ENCODE measurements at regions not wholly inside any gene's neighbourhood (a gene's known extent, or its start where the extent isn't known, plus 50 kb on each side); places are given as distances from the start of the nearest gene placed in this dataset.

- TF ChIP-seq CTCF (IDR thresholded peaks at IDR 0.05) (no peak), POLR2AphosphoS5 (IDR thresholded peaks at IDR 0.05; ENCODE audit: low read depth, low read length) (no peak), SIN3A (IDR thresholded peaks at IDR 0.05; ENCODE audit: borderline replicate concordance, insufficient read depth, low read depth, low read length) (no peak), REST (IDR thresholded peaks at IDR 0.05; ENCODE audit: insufficient read depth in 1 of 2, low read depth in 2 of 2, low read length in 1 of 2) (no peak)
Measured at GRCh38 chr14:38616959-38617358, 361.1 kb upstream of the CLEC14A start.

Data from Panc1 (cell line).